GM11168 (cell line): ENCODE measurements at regions not wholly inside any gene's neighbourhood (a gene's known extent, or its start where the extent isn't known, plus 50 kb on each side); places are given as distances from the start of the nearest gene placed in this dataset.

Experiments used
- in situ Hi-C: fragments of 300-500 bp; cut with MboI; formaldehyde crosslinking; loops from one replicate; pipeline ENCODE4 v1.12.0; 2022; ENCODE audit warnings: low sequenced_read_pairs; ENCODE audit not compliant: unreplicated experiment

DNA sequence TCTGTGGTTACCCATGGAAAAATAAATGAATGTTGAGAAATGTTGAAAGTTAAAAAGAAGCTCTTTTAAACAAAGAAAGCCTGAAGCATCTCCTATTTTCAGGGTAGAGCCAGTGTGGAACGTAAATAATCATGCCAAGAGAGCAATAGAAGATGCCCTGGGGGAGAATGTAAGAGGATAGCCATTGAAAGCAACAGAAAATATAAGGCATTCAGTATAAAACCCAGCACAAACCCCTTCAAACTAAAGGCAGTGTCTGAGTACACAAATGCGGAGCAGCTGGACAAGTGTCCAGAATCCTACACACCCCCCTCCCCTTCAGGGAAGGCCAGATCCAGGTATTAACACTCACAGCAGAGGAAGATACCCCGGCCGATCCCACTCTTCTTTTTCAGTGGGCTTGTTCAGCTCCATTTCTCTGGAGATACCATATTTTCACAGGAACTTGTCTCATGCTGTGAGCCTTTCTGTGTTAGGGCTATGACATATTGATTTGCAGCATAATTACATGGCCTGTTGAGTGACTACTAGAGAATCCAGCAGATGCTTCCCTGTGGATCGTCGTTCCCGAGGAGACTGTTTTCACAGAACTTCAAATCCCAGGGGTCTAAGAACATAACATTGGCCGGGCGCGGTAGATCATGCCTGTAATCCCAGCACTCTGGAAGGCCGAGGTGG, 101.2 kb downstream of the PLK2 start:
- in situ Hi-C loops: no loop called here

DNA sequence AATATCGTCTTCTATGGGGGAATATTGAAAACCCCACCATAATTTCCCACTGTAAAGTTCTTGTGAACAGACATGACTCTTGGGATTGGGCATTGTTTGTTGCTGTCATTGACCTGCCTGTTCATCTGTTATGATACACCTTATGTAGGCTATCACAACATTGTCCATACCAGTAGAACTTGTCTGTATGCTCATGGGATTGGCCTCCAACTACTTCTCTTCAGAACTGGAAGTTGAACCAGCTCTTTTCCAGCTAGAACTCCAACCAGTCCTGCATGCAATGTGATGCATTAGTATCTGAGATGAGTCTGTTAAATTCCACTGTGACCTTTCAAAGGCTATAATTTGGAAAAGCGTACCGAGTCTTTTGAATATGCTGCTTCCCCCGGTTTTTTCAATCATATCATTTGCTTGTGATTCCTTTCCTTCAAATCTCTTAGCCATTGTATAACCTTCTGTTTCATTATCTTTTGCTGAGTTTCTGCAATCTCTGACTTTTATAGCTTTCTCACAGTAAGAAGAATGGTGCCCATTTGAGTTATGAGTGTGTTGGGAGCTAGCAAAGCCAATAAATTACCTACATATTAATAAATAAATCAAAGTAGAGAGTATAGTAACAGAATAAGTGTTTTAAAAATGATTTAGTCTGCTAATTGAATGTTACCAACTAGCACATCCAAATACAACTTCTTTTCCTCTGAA, 101.9 kb downstream of the PLK2 start:
- in situ Hi-C loops: no loop called here

DNA sequence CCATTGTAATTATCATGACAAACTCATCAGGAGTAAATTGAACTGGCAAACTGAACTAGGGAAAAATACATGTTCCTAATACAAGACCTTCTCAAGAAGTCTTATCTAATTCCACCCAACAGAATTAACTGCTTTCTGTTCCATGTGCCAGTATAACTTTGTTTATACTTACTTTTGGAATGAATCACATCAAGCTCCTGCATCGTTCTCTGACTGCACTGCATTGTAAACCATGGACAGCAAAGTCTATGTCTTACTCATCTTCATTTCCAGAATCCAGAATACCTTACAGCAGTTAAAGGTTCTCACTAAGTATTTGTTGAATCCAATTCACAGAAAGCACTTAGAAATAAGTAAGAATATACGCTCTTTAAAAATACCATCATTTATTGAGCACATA, 102.8 kb downstream of the PLK2 start:
- in situ Hi-C loops: no loop called here

DNA sequence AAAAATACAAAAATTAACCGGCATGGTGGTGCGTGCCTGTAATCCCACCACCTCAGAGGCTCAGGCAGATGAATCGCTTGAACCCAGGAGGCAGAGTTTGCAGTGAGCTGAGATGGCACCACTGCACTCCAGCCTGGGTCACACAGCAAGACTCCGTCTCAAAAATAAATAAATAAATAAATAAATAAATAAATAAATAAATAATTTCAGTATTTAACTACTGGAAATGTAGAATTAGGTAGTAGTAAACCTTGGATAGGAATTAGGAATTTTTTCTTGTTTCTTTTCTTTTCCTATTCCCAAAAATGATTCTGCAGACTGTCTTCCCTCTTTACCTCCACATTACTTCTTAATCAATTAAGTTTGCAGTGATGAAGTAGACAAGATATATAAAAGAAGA, 103.2 kb downstream of the PLK2 start:
- in situ Hi-C loops: no loop called here

DNA sequence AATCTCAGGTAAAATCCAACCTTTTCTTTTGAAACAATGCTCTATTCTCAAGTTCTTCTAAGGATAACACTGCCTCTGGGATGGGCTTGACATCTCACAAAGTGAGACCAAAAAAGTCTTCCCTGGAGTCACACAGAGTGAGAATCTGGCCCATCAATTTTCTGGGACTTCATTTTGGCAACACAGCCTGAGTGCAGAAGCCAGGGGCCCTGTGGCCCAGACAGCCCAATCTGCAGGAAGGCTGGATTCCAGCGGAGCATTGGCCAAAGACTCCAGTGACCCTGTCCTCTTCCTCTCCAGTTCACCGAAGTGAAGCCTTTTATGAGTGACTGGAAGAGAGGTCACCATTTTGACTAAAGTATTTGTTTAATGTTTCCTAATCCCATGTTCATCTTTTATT, 105.1 kb downstream of the PLK2 start:
- in situ Hi-C loops: no loop called here

DNA sequence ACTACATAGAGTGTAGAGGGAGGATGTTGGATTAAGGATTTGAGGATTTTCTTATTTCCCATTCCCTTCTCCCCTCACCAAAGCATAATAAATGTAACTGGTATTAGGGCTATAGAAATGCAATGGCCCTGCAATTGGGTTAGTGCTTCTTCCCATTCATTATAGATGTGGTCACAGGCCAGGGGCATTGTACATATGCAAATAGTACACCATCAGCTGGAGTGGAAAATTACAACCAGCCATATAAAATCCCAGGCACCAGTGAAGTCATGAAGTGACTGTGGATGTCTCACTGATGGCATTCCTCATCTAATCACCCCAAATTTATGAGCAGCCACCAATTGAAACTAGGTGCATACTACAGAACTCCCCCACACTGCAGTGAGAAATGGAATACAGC, 105.9 kb downstream of the PLK2 start:
- in situ Hi-C loops: no loop called here

DNA sequence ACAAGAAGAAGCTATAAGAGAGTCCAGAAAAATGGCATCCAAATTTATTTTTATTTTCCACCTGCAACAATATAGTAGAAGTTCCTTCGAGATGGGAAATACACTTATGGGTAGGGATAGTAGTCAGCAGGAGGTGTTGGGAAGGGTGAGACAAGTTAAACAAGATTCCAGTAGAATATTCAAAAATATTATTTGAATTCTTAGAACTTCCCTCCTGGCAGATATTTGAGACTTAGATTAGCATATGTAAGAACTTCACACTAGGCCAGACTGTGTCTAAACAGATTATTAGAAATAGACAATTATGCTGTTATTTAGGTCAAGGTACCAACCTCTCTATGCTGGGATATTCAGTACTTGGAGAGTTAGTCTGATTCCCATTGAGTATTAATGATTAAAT, 108.7 kb downstream of the PLK2 start:
- in situ Hi-C loops: no loop called here

DNA sequence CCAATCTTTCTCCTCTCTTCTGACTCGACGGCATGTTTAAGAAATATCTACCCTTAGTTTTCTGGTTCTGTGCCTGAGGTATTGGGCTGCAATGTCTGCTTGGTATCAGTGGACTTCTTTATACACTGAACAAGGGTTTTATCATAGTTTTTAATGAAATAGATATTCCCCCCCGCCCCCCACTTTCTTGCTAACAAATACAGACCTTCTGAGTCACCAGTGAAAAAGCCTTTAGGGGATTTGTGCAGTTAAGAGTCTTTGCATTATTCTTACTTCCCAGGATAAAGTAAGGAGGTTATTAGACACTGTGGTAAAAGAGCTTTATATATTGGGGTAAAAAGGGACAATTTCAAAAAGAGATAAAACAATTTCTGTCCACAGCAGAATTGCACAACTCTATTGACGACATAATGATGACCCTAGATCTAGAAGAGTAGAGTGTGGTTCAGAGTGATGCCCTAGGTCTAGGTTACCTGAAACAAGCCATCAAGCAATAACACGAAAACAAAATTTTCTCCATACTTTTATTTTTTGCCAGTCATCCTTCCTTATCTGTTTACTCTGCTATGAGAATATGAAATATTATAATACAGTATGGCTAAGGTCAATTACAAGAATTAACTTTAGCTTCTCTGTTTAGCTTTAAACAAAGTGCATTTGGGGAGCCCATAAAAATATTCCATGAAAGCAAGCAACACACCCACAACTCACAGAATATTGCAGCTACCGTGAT, 110.7 kb downstream of the PLK2 start:
- in situ Hi-C loops: no loop called here

DNA sequence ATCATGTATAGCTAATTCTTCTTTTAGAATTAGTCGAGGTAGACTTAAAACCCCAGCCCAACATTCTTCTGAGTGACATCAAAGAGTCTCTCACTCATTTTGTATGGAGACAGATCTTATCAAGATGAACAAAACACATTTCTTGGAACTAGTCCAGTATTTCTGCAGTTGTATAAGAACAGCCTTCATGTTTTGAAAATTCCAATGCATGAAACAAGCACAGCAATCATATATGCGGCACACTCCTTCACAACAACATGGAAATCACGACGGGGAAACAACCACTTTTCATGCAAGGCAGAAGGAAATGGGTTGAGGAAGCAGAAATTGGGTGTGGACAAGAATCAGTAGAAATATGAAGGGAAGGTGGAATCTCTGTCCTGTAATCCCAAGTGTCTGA, 113.8 kb downstream of the PLK2 start:
- in situ Hi-C loops: no loop called here

DNA sequence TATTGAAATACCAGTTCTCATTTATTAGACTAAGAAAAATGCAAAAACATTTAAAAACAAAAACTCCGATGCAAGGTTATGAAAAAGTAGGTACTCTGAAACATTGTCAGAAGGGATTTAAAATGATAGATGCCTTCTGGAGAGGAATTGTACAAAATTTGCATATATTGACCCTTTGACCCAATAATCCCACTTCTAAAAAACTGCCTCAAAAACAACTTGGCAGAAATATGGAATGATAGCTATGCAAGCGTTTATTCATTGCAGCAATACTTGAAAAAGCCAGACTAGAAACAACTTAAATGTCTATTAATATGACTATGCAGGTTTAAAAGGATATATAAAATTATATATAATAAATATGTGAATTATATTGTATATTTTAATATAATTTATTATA, 118.4 kb downstream of the PLK2 start:
- in situ Hi-C loops: no loop called here

DNA sequence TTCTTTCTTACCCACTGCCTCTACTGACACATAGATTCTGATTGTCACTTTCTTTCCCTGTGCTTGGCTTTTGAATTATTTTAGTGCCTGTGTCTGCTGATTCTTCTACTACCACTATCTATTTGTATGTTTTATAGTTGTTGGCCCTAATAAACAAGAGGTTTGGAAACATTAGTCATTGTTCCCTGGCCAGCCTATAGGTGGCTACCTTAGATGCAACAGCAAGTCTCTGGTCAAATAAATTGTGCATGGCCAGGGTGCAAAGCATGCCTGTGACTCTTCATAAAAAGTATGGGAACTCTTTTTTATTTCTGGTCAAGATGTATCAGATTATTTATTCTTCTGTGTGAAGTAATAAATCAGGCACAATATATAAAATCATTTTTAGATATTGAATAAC, 124.4 kb downstream of the PLK2 start:
- in situ Hi-C loops: no loop called here

DNA sequence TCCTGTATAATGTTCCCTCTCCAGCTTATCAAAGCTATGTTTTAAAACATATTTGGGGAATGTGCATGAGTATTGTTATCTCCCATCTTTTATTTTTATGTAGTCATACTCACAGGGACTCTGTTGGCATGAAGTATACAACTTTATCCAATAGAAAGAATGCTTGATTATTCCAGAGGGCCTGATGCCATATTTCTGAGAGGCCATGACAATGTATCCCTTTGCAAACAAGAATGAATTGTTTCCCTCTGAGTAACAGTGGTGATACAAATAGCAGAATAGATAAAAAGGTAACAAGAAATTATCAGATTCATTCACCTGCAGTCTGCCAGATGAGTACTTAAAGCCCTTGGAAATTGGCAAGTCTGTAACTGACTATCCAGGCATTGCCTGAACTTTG, 125.9 kb downstream of the PLK2 start:
- in situ Hi-C loops: no loop called here

DNA sequence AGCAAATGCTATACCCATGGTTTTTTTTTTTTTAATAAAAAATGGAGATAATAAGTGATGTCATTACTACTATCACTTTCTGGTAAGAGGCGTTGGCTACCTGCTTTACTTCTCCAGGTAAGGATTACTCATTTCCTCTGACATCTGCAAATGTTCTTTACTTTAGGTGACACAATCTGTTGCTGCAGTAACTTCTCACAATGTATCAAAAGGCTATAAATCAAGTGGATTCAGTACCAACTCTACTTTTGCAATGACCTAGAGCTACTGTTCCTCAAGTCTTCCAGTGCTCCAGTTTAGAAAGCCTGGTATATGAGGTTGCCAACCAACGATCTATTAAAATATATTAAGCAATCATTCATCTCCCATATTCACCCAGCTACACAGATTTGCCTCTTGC, 129.1 kb downstream of the PLK2 start:
- in situ Hi-C loops: no loop called here

DNA sequence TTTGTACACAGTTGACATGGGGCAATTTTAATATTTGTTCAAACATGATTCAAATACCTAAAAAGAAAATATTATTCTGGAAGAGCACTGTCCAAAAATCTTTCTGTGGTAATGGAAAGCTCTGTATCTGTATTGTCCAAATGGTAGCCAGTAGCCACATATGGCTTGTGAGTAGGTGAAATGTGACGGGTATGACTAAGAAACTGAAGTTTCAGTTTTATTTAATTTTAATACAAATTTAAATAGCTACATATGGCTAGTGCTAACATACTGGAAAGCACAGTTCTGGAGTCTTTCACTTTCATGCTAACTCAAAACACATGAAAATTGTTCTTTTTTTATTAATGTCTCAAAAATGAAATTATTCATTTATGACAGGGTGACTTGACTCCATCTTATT, 132.6 kb downstream of the PLK2 start:
- in situ Hi-C loops: no loop called here

DNA sequence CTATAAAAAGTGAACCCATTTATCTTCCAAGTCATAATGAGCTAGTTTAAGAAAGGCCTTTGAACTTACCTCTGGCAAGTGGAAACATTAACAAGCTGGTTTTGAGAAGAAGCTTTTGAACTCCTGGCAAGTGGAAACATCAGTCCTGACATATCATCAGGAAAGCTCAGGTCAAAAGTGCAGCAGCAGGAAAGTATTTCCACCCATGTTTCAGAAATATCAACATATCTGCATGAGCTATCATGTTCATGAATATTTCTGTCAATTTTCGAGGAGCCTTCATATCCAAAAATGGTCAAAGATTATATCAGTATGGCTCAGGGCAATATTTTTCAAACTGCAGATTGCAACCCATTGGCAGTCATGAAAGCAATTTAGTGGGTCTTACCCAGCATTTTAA, 133.9 kb downstream of the PLK2 start:
- in situ Hi-C loops: no loop called here

DNA sequence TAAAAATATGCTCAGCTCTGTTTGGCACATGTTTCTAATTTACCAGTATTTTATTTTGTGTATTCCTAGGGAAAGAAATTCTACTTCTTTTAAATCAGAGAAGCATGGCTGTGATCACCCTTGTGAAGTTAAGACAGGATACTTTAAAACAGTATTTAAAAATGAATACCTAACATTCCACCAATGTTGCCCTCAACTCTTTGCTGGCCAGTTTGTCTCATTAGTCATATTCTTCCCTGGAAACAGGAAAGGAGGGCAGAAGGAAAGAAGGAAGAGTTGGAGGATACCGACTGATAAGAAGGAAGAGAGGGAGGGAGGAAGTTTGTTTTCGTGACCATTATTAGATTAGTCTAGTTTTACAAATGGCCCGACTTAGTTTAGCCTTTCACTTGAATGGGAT, 137.4 kb downstream of the PLK2 start:
- in situ Hi-C loops: no loop called here

DNA sequence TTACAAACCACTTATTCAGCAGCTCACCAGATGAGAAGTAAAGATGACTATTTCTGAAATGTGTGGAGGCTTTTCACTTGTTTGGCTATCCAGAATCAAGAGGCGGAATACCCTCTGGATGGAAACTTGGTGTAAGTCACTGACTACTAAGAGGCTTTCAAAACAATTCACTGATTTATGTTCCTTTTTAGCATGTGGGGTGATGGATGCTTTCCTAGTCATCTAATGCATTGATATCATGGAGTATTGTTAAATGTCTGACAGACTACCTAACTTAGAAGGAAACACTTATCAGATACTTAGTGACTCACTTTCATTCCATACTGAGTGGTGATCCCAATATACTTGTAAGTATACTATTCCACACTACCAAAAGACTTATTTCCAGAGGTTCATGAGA, 141.4 kb downstream of the PLK2 start:
- in situ Hi-C loops: no loop called here

DNA sequence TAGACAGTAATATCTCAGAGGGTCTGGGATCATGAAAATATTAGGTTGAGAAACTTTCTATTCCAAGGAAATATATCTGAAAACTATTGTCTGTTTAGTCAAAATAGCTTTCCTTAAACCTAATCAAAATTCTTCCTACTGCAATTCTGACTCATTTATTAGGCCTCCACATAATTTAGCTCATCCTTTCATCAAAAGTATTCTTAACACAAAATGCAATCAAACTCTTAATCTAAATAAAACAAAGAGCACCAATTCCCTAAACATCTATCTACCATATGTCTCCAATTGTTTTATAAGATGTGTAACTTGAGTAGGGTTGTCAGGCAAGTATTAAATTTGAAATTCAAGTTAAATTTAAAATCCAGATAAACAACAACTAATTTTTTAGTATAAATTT, 142.1 kb downstream of the PLK2 start:
- in situ Hi-C loops: no loop called here

DNA sequence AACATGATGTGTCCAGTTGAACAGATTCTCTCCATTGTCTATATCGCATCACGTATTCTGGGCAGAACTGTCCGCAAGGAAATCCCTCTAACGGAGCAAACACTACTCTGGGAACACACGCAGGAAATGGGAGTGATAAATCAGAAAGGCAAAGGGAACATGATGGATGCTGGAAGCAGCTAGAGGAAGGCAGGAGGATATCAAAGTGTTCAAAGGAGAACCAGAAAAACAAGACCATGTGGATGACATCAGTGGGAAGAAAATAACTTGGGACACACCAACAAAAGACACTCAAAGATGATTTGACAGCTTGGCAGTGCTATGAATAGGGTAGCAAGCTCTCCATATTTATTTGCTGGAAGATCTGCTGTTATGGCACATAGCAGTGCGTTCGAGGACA, 142.9 kb downstream of the PLK2 start:
- in situ Hi-C loops: no loop called here

DNA sequence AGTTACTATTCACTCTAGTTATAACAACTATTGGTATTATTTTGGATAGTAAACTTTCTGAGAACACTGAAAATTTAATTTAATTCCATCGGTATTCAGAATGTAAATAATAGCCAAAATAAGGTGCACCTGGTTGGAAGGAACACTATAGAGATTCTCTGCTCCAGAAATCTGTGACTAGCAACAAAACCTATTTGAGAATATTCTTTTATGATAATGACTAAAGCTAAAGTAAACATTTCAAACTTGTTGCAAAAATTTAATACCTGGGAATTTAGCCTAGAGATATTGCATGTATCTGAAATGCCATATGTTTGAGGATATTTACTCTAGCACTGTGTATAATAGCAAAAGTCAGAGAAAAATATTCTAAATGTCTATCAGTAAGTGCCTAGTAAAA, 144.1 kb downstream of the PLK2 start:
- in situ Hi-C loops: no loop called here

DNA sequence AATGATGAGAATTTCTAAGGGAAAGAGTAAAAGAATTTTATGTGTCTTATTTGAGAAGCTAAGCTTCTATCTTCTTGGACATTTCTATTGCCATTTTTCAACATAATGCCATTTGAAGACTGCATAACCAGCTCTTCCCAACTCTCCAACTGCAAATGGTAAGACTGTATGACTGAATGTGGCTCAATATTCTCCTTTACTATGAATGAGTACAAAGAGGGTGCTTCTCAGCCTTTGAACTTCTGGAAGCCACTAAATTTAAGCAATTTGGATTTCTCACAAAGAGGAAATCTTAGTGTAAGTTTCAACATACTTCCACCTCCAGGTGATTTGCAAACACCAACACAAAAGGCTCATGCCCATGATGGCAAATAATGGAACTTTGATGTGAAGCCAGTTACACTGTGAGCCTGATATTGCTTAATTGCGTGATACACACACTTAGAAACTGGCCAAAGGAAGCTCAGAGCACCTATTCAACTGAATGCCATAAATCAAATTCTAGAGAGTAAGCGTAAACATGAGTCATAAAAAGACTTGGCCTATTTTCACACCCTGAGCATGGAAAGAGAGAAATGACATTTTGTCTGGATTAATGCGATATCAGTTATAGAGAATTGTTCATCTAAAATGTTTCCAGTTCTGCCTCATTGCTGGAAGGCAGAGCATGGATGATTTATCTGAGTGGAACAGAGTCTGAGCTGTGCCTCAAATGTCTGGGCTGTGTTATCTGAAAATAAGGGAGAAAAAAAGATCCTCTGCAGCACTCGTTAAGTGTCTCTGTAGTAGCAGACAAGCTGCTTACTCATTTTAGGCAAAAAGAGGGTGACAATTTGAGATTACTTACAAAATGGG, 145.3 kb downstream of the PLK2 start:
- in situ Hi-C loops: no loop called here
